COLO829 (cell line): ENCODE measurements at regions not wholly inside any gene's neighbourhood (a gene's known extent, or its start where the extent isn't known, plus 50 kb on each side); places are given as distances from the start of the nearest gene placed in this dataset.
"Not testable (repeated sequence)": the region's sequence is repeated elsewhere in the genome, so short reads cannot be mapped to it uniquely, and the experiment has no call there.

Source experiments
- DNase-seq: peaks from one replicate; pipeline ENCODE4 v3.0.0; 2012; ENCODE audit warnings: low spot score

DNA sequence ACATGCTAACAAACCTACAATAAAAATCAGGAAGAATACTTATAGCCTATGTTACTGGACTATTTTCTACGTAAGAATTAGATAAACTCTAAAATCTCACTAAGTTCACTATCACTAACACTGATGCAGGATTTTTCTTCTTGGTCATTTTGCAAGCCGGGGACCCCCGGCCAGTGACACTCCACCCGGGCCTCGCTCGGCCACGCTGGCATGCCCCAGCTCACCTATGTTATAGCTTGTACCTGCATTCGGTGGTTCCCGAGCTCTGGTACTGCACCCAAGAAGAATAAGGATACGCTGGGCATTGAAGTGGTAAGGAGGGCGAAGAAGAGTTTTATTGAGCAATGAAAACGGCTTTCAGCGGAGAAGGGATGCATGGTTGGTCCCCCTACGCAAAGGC, 245.3 kb upstream of the NBEA start:
- DNase-seq = no peak

DNA sequence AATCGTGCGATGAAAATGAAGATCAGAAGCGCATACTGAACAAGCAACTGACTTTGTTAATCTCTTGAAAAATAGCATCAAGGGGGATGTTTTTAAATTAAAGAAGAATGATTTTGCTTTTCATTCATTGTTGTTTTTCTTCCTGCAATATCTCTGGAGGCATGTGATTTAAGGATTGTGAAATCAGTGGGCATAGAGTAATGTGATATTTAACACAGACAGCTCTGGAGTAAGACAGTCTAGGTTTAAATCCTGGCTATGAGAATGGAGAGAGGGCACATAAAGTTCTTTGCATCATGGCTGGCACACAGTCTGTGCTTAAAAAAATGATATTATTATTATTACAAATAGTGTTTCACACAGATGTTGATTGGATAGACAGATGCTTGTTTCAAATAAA, 243.1 kb upstream of the NBEA start:
- DNase-seq = no peak

- no peak for DNase-seq
Observed at GRCh38 chr13:34700155-34700554, 241.9 kb upstream of the NBEA start.

GRCh38 chr13:34701919-34702318, 240.2 kb upstream of the NBEA start:
- DNase-seq = no peak

DNA sequence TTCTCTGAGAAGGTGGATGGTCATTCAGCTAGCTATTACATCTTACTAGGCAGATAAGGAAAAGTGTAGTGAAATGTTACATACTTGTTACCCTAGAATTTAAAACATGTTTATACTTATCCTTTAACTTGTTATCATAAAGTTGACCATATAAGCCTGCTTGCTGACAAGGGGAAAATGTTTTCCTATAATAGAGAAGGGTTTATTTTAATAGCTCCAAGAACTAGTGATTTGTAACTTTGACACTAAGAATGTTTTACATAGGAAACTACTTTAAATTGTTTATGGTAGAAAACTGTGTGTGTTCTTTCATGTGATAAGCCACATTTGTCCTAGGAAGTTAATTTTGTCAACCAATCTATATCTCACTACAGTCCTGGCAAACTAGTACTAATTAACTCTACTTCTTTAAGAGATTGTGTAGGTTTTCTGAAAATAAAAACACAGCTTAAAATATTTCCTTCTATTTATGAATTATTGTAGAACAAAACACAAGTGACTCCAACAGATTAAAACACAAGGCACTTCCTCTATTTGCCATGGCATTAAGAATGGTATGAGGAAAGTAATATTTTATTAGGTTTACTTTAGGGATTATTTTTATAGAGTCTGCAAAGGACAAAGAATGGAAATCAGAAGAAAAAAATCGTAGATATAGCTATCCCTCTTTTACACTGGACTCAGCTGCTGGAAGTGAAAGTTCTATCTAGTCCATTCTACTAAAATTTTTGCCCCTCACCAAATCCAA, 233.3 kb upstream of the NBEA start:
- no peak for DNase-seq

GRCh38 chr13:34719060-34719875, 222.8 kb upstream of the NBEA start:
- no peak for DNase-seq

DNA sequence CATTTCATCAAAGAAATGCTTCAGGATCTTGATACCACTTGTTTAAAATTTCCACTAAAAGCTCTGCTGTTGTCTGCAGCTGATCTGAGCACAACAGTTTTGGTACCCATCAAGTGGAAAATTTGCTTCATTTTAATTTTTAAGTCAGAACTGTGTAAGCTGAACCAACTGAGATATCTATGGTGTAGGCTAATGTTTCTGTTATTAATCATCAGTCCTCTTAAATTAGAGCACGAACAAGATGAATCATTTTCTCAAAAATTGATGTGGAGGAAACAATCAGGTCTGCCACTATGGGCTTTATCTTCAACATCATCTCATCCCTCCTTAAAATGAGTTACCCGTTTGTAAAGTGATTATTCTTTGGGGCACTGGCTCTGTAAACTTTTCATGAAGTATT, 221.5 kb upstream of the NBEA start:
- DNase-seq = no peak

DNA sequence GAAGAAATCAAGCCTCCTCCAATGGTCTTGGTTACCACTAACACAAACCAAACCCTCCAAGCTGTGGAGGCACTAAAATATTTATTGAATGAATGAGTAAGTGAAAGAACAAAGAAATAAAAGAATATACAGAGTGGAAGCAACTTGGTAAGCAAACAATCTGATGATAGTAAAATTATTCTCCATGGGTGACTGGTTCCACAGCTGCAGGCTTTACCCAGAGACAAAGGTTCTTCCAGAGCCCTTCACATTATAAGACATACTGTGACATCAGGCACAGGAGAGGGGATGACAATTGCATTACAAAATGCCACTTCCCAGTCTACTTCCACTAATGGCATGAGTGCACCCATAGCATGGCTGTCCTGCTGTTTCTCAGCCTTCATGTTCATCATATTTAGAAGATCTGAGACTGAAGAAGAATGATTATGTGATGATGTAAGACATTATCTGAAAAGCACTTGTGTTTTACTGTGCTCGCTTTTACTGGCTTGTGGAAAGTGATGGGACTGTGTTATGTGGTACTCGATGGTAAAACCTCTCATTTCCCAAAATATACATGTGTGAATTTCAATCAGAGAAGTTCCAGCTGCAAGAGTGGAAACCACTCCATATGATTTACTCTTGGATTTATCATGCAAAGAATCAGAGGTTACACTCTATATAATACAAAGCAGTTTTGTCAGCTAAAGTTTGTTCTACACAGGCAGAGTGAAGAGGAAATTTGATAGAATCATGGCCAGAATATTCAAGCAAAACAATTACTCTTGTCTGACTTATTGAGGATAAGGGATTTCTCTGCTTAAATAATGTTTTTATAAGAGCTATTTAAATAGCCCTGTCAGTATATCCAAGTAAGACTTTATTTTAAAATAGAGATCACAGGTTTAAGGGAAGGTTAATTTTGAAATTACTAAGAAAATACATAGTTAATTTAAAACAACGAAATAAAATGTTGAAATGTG, 220.2 kb upstream of the NBEA start:
- no peak for DNase-seq

- DNase-seq = no peak
Observed at GRCh38 chr13:34722922-34723321, 219.1 kb upstream of the NBEA start.

GRCh38 chr13:34730961-34731360, 211.1 kb upstream of the NBEA start:
- DNase-seq = no peak

- no peak for DNase-seq
Observed at GRCh38 chr13:34731486-34731885, 210.6 kb upstream of the NBEA start.

GRCh38 chr13:34733721-34734120, 208.3 kb upstream of the NBEA start:
- no peak for DNase-seq

DNA sequence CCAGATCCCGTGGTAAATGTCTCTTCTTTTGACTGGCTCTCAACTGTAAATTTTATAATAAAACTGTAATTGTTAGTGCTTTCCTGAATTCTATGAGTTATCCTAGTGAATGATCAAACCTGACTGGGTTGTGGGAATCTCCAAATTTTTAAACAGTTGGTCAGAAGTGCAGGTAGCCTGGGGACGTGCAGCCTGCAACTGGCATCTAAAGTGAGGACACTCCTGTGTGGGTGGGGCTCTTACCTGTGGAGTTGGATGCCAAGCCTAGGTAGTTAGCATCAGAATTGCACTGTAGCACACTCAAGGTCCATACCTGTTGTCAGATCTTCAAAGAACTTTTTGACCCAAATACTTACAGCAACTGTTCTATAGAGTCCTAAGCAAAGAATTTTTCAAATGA, 207.1 kb upstream of the NBEA start:
- no peak for DNase-seq

GRCh38 chr13:34738254-34738992, 203.6 kb upstream of the NBEA start:
- DNase-seq = no peak

DNA sequence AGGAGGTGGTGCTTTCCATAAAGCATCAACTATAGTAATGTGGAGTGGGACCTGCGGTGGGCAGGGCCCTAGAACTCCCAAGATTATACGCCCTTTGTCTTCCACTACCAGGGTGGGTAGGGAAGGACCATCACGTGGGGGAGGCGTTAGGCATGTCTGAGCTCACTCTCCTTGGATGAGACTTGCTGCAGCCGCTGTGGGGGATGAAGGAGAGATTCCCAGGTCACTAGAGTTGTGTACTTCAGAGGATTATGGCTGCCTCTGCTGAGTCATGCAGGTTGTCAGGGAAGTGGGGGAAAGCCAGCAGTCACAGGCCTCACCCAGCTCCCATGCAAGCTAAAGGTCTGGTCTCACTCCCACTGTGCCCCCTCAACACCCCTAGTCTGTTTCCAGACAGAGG, 195.0 kb upstream of the NBEA start:
- not testable (repeated sequence) for DNase-seq

DNA sequence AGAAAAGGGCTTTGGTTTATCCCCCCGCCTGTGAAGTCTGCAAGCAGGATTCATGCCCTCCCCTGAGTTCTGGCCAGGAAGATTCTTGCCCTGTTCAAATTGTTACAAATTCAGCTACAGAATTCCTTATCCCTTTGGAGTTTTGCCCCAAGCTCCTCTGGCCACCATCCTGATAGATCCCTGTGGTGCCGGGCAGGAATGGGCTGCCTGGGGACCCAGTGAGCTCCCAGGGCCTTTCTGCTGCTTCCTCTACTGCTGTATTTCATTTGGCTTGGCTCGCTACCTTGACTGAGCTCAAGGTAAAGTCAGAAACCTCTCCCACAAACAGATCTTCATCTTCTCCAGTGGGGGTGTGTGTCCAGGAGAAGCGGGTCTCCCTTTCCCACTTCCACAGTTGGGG, 194.6 kb upstream of the NBEA start:
- DNase-seq = no peak

DNA sequence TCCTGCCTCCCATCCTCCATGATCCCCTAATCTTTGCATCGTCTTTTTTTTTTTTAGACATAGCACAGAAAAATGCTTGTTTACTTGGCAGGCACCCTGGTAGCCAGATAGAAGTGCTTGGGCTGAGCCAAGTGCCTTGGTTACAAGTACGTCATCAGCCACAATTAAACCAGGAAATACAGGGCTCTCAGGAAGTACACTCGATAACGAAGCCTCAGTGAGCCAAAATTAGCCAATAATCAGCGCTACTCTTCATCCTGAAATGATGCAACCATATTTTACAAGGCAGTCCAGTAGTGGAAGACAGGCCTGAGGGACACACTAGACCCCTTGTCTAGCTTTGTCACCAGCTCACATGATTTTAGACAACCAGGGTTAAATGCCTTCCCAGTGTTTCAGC, 194.0 kb upstream of the NBEA start:
- DNase-seq = peak; percentile 40

DNA sequence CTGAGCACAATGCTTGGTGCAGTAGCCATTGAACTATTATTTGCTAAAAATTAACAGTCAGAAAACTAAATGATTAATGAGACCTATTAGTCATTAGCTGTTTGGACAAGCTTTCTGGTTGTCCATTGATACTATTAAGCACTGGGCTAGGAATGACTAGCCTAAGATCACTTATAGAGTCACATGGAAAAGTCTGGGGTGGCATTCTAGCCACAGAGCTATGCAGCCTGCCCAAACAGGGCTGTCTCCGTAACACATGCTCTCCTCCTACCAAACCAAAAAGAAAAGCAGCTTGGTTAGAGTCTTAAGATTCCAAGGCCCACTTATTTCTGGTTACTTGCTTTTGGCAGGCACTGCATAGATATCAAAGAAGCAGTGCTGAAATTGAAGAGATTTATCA, 193.5 kb upstream of the NBEA start:
- peak; percentile 2 for DNase-seq

GRCh38 chr13:34749046-34749445, 193.0 kb upstream of the NBEA start:
- no peak for DNase-seq

DNA sequence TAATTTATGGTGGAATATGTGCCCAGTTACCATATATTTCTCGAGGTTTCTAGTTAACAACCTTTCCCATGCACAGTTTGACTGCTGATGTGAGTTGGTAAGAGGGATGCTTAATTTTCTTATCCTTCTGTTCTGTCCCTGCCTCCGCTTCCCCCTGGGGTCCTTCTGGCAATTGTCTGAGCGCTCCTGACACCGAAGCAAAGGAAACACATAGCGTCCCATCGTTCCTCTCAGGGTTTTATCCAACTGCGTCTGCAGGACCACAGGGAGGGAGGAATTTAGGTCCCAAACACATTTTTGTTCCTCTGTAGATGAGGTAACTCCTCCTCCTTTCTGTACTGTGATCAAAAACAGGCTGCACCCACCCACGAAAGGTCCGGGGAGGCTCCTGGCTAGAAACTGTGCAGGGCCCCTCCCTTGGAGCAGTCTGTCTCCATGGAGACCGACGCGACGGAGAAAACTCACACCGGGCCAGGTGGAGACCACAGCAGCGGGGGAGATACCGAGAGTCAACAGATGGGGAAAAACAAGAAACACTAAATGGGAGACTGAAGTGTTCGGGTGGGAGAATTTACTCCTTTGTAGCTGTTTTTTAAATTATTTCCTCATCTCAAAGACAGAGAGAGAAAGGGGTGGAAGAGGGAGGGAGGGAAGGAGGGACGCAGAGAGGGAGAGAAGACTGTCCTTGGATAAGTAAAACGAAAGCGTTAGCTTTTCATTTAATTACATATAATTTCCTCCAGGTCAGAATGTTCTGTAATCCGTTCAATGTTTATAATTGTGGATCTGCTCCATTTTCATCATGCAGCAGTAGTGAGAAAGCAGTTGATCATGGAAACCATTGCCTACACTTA, 191.8 kb upstream of the NBEA start:
- no peak for DNase-seq

GRCh38 chr13:34751044-34751443, 191.0 kb upstream of the NBEA start:
- no peak for DNase-seq
